ENCODE measurements at regions not wholly inside any gene's neighbourhood (a gene's known extent, or its start where the extent isn't known, plus 50 kb on each side); places are given as distances from the start of the nearest gene placed in this dataset.
"Not testable (repeated sequence)": the region's sequence is repeated elsewhere in the genome, so short reads cannot be mapped to it uniquely, and the experiment has no call there.

GRCh38 chr2:58339548-58340243 is 98.6 kb upstream of the FANCL start:
- DNase-seq = no peak

- no peak for DNase-seq
Measured at GRCh38 chr2:58336416-58336815, 95.3 kb upstream of the FANCL start.

- DNase-seq = no peak
Measured at GRCh38 chr2:58334414-58334813, 93.3 kb upstream of the FANCL start.

GRCh38 chr2:58325296-58325895 is 84.3 kb upstream of the FANCL start:
- DNase-seq = not testable (repeated sequence)

- no peak for DNase-seq
Measured at GRCh38 chr2:58319481-58319880, 78.4 kb upstream of the FANCL start.

- not testable (repeated sequence) for DNase-seq
Measured at GRCh38 chr2:58318949-58319348, 77.8 kb upstream of the FANCL start.

GRCh38 chr2:58313926-58314325 is 72.8 kb upstream of the FANCL start:
- no peak for DNase-seq

GRCh38 chr2:58308435-58308834 is 67.3 kb upstream of the FANCL start:
- no peak for DNase-seq

GRCh38 chr2:58304843-58305242 is 63.7 kb upstream of the FANCL start:
- DNase-seq = no peak

GRCh38 chr2:58299123-58299522 is 58.0 kb upstream of the FANCL start:
- no peak for DNase-seq

- DNase-seq = no peak
Measured at GRCh38 chr2:58293056-58293455, 51.9 kb upstream of the FANCL start.

GRCh38 chr2:58291726-58292438 is 50.8 kb upstream of the FANCL start:
- DNase-seq = no peak

Measured in NCI-H2107 (cell line).